ENCODE measurements at regions not wholly inside any gene's neighbourhood (a gene's known extent, or its start where the extent isn't known, plus 50 kb on each side); places are given as distances from the start of the nearest gene placed in this dataset.

DNA sequence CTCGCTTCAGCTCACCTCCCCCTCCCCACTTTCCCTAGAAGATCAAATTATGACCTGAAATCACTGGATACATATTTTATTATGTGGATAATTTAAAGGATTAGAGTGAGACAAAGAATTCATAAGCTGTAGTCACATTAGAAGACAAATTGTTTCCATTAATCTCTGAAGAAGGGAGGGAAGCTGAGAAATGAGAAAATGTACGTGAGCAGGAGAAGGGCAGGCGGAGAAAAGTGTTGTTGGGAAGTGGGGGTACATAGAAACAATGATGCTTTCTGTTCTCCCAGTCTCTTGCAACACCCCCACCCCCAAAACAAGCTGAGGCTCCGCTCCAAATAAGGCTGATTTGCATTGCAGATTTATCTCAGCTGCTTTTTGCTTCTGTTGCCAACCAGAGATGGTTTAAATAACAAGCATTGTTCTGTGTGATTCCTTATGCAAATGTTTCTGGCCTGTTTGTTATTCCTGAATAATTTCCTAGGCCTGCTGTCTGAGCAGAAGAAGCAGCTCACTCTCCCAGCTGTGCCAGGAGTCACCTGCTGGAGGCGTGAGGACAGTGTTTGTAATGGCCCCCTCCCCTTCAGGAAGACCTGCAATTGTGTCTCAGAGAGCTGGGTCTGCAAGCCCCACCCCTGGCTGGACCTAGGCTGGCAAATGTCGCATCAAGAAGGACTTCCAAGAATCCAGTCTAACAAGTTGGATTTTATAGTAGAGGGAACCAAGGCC is 121.8 kb upstream of the TNR start:
- no peak for DNase-seq (ENCODE audit: low spot score)

DNA sequence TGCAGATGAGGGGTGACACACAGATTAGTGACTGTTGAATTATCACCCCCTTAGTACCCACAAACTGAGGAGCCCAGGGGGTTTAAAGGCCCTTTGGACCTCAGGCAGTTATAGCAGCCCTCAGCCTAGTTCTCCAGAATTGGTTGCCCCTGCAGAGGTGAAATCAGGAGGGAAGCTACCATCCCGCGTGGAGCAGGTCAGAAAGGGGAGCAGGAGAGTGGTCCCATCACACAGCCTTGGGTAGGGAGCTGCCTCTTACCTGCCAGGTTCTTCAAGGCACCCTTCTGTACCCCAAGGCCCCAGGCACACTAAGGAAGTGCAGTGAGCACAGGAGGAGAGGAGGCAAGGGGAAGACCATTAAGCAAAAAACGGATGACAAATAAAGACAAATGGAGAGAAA is 121.2 kb upstream of the TNR start:
- no peak for DNase-seq (ENCODE audit: low spot score)

DNA sequence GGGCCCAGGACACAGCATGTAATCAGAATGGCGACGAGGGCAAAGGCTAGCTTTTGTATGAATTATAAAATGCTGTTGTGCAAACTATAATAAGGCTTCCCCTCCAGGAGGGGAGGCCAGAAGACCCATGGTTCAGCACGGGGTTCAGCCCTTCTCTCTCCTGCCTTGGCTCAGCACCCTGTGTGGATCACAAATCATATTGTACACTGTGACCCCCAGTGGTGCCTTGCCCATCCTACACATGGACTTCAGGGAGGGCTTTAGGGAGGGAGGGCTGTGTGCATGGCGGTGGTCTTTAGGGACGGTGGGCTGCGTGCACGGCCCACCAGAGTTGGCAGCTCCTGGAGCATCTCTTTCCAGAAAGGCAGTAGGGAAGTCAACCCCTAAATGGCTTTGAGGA is 120.8 kb upstream of the TNR start:
- DNase-seq (ENCODE audit: low spot score) = no peak

DNA sequence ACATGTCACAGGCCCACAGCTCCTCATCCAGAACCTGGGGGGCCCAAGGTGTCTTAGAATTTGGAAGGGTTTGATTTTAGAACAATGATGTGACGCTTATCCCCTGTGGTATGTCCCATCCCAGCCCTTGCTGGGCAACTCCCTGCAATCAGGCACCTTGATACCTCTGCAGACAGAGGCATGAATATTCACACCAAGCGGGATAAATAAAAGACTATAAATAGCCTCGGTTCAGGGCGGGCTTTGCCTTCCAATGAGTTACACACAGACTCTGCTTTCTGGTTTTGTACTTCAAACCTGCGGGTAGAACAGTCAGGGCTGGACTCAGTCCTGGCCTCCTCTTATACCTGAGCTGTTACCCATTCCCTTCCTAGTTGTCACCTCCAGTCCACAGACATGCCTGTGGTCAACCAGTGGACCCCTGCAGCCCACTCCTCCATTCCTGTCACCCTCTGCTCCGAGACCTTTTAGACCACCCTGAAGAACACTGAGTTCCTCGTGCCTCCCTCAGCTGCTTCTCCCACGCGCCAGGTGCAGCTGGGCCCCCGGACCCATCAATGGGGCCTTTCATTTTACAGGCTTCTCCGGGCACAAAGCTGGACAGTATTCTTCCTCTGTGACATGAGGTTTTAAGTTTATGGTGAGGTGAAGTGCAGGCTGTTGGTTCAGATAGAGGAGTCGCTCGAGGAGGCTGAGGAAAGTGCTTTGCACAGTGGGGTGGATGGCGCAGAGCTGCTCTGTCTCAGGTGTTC is 120.1 kb upstream of the TNR start:
- no peak for DNase-seq (ENCODE audit: low spot score)

- DNase-seq (ENCODE audit: low spot score) = no peak
These were observed 119.0 kb upstream of the TNR start for GRCh38 chr1:175862408-175862807.

GRCh38 chr1:175861626-175862367 is 118.4 kb upstream of the TNR start:
- no peak for DNase-seq (ENCODE audit: low spot score)

DNA sequence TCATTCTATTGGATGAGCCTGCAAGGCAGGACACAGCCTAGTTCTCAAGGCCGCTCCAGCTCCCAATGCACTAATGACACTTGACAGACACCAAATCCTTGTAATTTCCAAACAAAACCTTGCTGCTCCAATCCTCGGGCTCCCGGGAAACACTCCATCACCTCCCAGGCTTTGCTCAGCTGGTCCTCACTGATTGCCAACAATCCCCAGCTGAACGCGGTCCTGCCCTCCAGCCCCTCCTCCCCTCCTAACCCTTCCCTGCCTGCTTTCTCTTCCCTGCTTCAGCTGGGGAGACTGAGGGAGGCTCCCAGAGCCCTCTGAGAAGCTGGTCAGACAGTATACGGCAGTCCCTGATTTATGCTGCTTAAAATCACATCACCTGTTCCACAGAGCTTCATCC is 114.4 kb upstream of the TNR start:
- DNase-seq (ENCODE audit: low spot score) = no peak

DNA sequence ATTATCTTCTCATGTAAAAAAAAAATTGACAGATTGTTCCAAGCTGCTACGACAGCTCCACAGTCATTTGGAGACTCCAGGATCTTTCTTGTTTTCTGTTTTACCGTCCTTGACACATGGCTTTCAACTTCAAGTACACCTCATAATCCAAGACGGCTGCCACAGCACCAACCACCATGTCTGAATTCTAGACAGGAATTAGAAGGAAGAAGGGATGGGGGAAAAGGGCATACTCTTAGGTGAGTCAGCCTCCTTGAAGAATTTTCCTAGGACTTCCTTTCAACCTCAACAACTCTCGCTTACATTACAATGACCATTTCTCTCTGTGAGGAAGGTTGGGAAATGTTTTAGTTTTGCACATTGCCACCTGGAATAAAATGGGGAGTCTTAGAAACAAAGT is 110.3 kb upstream of the TNR start:
- DNase-seq (ENCODE audit: low spot score) = no peak

DNA sequence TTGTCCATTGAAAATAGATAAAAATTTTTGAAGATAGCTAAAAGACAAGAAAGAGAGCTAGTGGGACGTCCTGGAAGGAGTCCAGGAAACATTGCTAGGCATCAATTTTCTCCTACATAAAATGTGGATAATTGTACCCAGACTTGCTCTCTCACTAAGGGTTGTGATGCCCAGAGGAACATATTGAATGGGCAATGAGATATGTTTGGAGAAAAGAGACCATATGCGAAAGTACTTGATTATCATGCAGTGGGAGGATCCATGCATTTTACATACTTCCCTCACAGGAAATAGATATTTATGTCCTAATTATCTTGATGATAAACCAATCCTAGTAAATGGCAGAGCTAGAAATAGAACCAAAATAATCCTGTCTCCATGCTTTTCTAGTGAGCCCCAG is 108.4 kb upstream of the TNR start:
- DNase-seq (ENCODE audit: low spot score) = no peak

- no peak for DNase-seq (ENCODE audit: low spot score)
These were observed 104.9 kb upstream of the TNR start for GRCh38 chr1:175848329-175848728.

DNA sequence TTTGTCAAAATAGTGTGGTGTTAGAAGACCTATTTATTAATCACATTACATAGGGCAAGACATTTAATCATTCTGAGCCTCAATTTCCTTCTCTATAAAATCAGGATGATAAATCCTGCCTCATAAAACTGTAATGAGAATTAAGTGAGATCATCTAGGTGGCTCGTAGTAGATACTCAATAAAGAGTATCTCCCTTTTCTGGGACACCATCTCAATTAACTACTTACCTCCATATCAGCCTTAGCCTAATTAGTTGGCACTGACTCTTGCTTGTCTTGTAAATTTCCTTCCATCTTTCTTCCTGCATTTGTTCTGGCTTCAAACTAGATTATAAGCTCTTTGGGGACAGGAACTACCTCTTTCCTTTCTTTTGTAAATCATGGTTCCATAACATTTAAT is 102.6 kb upstream of the TNR start:
- no peak for DNase-seq (ENCODE audit: low spot score)

- no peak for DNase-seq (ENCODE audit: low spot score)
These were observed 101.9 kb upstream of the TNR start for GRCh38 chr1:175845338-175845737.

GRCh38 chr1:175844877-175845276 is 101.5 kb upstream of the TNR start:
- no peak for DNase-seq (ENCODE audit: low spot score)

DNA sequence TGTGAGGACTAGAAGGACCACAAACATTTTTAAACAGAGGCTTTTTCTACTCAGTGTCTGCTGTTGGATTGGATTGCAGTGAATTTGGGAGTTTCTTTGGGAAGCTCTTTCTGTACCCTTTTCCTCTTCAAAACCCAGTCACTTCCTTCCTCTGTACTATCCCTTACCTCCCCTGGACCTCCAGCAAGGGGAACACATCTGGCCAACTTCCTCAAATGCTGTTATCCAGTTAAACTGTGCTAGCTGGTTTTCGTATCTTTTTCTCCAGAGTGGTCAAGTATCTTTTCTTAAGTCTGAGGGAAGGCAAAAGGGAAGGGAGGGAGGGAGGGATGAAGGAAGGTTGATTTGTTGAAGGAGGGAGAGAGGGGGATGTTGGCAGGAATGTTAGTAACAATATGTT is 99.2 kb upstream of the TNR start:
- no peak for DNase-seq (ENCODE audit: low spot score)

GRCh38 chr1:175841738-175842187 is 98.4 kb upstream of the TNR start:
- no peak for DNase-seq (ENCODE audit: low spot score)

DNA sequence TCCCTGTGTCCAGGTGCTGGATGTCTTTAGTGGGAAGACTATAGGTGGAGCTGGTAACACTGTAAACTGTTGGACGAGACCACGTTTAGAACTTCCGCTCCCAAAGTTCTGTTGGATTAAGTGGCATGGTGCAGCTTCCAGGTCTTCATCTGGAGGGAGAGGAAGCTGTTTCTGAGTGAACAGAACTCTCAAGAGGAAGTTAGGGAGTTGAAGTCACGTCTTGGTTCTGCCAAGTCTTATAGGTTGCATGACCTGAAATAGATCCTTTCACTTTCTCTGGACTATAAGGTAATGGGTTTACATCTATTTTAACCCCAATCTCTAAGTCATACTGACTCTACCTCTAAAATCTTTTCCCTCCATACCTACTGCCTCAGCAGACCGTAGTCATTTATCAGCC is 97.4 kb upstream of the TNR start:
- no peak for DNase-seq (ENCODE audit: low spot score)

- peak; percentile 26 for DNase-seq (ENCODE audit: low spot score)
These were observed 96.6 kb upstream of the TNR start for GRCh38 chr1:175839779-175840669.

GRCh38 chr1:175834597-175834996 is 91.2 kb upstream of the TNR start:
- no peak for DNase-seq (ENCODE audit: low spot score)

GRCh38 chr1:175833951-175834350 is 90.6 kb upstream of the TNR start:
- no peak for DNase-seq (ENCODE audit: low spot score)

DNA sequence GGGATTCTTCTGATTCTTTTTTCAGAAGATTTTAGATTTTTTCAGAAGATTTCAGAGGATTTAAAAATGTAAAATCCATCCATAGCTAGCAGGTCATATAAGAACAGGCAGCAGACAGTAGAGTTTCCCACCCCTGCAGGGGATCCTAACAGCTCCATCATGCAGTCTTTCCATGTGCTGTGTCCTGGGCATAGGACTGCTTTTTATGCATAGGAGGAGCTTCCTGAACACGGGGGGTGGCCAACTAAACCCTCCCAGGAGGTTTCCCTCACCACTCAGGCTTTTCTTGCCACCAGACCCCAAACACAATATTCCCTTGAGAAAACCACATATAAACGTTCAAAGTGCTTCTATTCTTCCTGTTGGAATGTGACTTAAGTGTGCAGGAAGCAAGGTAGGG is 90.1 kb upstream of the TNR start:
- no peak for DNase-seq (ENCODE audit: low spot score)

DNA sequence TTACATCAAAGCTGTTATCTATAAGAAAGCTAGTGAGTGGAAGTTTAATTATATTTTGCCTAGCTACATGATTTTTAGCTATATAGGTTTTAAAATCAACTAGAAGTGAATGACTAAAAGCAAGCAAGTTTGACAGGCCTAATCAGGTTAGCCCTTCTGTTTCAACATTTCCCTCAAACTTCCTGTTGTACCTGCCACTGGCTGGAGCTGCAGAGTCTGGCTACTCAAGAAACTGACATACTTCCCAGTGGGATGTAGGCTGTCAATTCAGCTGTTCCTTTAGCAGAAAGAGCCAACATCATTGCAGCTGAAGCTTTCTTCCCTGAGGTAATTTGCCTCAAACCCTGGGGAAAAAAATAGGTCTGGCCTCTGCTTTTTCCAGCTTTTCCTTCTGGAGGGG is 87.1 kb upstream of the TNR start:
- no peak for DNase-seq (ENCODE audit: low spot score)

GRCh38 chr1:175829845-175830244 is 86.5 kb upstream of the TNR start:
- no peak for DNase-seq (ENCODE audit: low spot score)
